ENCODE measurements at regions not wholly inside any gene's neighbourhood (a gene's known extent, or its start where the extent isn't known, plus 50 kb on each side); places are given as distances from the start of the nearest gene placed in this dataset.

DNA sequence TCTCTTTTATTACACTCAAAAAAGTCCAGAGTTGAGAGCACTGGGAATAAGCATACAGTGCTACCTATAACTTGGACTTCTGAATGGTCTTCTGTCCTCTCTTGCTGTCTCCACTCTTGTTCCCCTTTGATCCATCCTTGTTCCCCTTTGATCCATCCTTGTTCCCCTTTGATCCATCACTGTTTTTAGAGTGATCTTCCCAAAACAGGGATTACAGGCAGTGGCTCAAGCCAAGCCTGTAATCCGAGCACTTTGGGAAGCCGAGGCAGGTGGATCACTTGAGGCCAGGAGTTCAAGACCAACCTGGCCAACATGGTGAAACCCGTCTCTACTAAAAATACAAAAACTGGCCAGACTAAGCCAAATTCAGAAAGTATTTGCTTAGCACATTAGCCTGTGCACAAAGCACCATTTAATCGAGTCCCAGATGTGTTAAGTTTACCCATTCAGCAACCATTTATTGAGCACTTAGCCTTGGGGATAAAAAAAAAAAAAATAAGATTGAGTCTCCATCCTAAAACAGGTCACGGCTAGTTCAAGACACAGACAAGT, 65.0 kb upstream of the NHSL1 start:
- POLR2A ChIA-PET: no interaction called here

More for the DNA sequence above, 65.0 kb upstream of the NHSL1 start:
- peaks cover 63% of the 10 kb centered on the region for H3K79me2 ChIP-seq (ENCODE audit: control insufficient read depth, insufficient read depth, low read length)
- no peak overlapping the region for H3K4me3 ChIP-seq (replicated peaks in 1 of 3; ENCODE audit: insufficient read depth in 1 of 3, low read depth in 1 of 3, low read length in 3 of 3)
- no peaks in the 10 kb centered on the region for H3K9me3 ChIP-seq (replicated peaks; ENCODE audit: control insufficient read depth, insufficient read depth, low read length)
- H3K4me1 ChIP-seq (ENCODE audit: control insufficient read depth, extremely low read depth, insufficient read depth, low read length): no peaks in the 10 kb centered on the region
- DNase-seq (ENCODE audit: low read depth, low spot score): no peak
- TF ChIP-seq GATA2 (IDR thresholded peaks at IDR 0.05; ENCODE audit: insufficient read depth, insufficient read length, low read depth, low read length) (no peak), POLR2A (IDR thresholded peaks at IDR 0.05; ENCODE audit: low read depth, low read length) (no peak), FOS (IDR thresholded peaks at IDR 0.05; ENCODE audit: borderline replicate concordance, insufficient read depth, low read length) (no peak), JUN (IDR thresholded peaks at IDR 0.05; ENCODE audit: borderline replicate concordance, insufficient read depth, insufficient read length, low read depth) (no peak), POLR2AphosphoS5 (IDR thresholded peaks at IDR 0.05; ENCODE audit: insufficient read depth, low read depth, low read length) (no peak), EZH2 (IDR thresholded peaks at IDR 0.05; ENCODE audit: borderline replicate concordance, low read depth, low read length, severe bottlenecking) (no peak), MYC (IDR thresholded peaks at IDR 0.05; ENCODE audit: low read depth, low read length) (no peak)
- TF ChIP-seq, protein P1, sequence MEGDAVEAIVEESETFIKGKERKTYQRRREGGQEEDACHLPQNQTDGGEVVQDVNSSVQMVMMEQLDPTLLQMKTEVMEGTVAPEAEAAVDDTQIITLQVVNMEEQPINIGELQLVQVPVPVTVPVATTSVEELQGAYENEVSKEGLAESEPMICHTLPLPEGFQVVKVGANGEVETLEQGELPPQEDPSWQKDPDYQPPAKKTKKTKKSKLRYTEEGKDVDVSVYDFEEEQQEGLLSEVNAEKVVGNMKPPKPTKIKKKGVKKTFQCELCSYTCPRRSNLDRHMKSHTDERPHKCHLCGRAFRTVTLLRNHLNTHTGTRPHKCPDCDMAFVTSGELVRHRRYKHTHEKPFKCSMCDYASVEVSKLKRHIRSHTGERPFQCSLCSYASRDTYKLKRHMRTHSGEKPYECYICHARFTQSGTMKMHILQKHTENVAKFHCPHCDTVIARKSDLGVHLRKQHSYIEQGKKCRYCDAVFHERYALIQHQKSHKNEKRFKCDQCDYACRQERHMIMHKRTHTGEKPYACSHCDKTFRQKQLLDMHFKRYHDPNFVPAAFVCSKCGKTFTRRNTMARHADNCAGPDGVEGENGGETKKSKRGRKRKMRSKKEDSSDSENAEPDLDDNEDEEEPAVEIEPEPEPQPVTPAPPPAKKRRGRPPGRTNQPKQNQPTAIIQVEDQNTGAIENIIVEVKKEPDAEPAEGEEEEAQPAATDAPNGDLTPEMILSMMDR (IDR thresholded peaks at IDR 0.05; ENCODE audit: extremely low read depth in 1 of 2, insufficient read depth in 1 of 2, low read depth in 1 of 2, low read length in 2 of 2): no peak
- TF ChIP-seq, protein P2, sequence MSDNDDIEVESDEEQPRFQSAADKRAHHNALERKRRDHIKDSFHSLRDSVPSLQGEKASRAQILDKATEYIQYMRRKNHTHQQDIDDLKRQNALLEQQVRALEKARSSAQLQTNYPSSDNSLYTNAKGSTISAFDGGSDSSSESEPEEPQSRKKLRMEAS (IDR thresholded peaks at IDR 0.05; ENCODE audit: insufficient read depth, insufficient read length): no peak
- H2AFZ ChIP-seq (ENCODE audit: low read depth, low read length): no peak overlapping the region
- no peak for FAIRE-seq
- no TSS peak for BruUV-seq (replicated peaks)
- no peaks in the 10 kb centered on the region for H3K36me3 ChIP-seq (ENCODE audit: control insufficient read depth in 2 of 2, extremely low read depth in 1 of 2, insufficient read depth in 2 of 2, low read length in 2 of 2)
- dilution Hi-C loops (cut with MboI; ENCODE audit: extremely low pct_ligation_motif_present, low sequenced_read_pairs): no loop called here
- no peaks in the 10 kb centered on the region for H4K20me1 ChIP-seq (replicated peaks; ENCODE audit: control insufficient read depth, extremely low read depth, insufficient read depth, low read length)
- intact Hi-C loops (cut with micrococcal nuclease): no loop called here
- no peak overlapping the region for H3K27ac ChIP-seq (ENCODE audit: insufficient read depth, low read depth, low read length)
- no peak overlapping the region for H3K9ac ChIP-seq (replicated peaks; ENCODE audit: extremely low read depth, insufficient read depth, low read length)
- no peak overlapping the region for H3K4me2 ChIP-seq (ENCODE audit: insufficient read depth, low read length)
- CTCF ChIA-PET: interaction anchor here (0.8 to 1.2 kb wide), 3 partner anchors 9 to 43 kb away, joined by 3 to 4 read pairs (median 3); no protein-coding TSS in a partner anchor
- no peaks in the 10 kb centered on the region for H3K27me3 ChIP-seq (ENCODE audit: control insufficient read depth in 2 of 2, insufficient read depth in 2 of 2, low read length in 2 of 2)
- H3K9me1 ChIP-seq (replicated peaks; ENCODE audit: control insufficient read depth, extremely low read depth, insufficient read depth, low read length): no peaks in the 10 kb centered on the region

All from endothelial cell of umbilical vein (primary cell).